Endothelial cell of umbilical vein (primary cell): ENCODE measurements at regions not wholly inside any gene's neighbourhood (a gene's known extent, or its start where the extent isn't known, plus 50 kb on each side); places are given as distances from the start of the nearest gene placed in this dataset. TPM values are rescaled to one million over a fixed set of nuclear protein-coding genes. Genes with fewer than 3 reads are reported as not detected.

Experiments
- small RNA-seq: library from RNA; depleted of rRNA; stranded (forward); fragments of <200 nt; gene quantifications from one replicate; pipeline ENCODE3, GENCODE V24; 2012; ENCODE audit warnings: low replicate concordance, low read depth; ENCODE audit not compliant: insufficient read depth, insufficient read length

Small RNAs in the stretch of these regions (small RNA-seq; reads per million reads assigned to genes)
- not detected for gene AC087897.1
